Tibial nerve (tissue), 3 donors: ENCODE measurements at regions not wholly inside any gene's neighbourhood (a gene's known extent, or its start where the extent isn't known, plus 50 kb on each side); places are given as distances from the start of the nearest gene placed in this dataset.

Source experiments
- CTCF ChIP-seq, 5 experiments: fragments of 200-600 bp in 3 of 5; fragments of 450-650 bp in 2 of 5; sonication (generic) in 3 of 5; IDR thresholded peaks; one replicate each; pipeline ENCODE4 v1.5.1; 2016 to 2019; ENCODE audit warnings: antibody characterized with exemption in 5 of 5, mild to moderate bottlenecking in 3 of 5, moderate library complexity in 2 of 5
- POLR2A ChIP-seq, 2 donors: fragments of 450-650 bp; IDR thresholded peaks; one replicate each; pipeline ENCODE4 v1.6.1; 2017; ENCODE audit warnings: antibody characterized with exemption in 2 of 2, mild to moderate bottlenecking in 2 of 2, moderate library complexity in 2 of 2

- TF ChIP-seq CTCF (IDR thresholded peaks at IDR 0.05) = no peak
- TF ChIP-seq POLR2A (IDR thresholded peaks at IDR 0.05) = no peak
Measured at GRCh38 chr16:26993963-26994362, 72.8 kb upstream of the C16orf82 start.
